GM19351 (cell line): ENCODE measurements at regions not wholly inside any gene's neighbourhood (a gene's known extent, or its start where the extent isn't known, plus 50 kb on each side); places are given as distances from the start of the nearest gene placed in this dataset.

ENCODE experiments used
- ATAC-seq: cut with Tn5 transposase; IDR thresholded peaks from one replicate; pipeline ENCODE4 v1.9.1; 2021; ENCODE audit warnings: mild to moderate bottlenecking, moderate library complexity; ENCODE audit not compliant: unreplicated experiment

DNA sequence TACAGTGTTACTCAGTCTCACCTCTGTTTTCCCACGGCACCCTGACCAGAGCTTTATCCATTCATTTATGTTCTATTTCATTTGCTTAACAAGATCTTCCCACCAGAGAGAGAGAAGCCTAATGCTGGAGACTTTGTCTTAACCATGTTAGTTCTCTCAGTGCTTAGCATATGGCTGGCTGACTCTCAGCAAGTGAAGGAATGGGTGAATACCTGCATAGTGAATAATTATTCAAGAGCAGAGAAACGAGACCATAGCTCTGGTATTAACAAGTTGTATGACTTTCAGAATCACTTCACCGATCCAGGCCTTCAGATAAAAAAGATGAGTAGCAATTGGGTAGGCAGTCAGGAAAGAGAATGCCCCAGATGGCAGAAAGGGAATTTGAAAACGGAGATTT lies 686.3 kb downstream of the LIG4 start:
- no peak for ATAC-seq

DNA sequence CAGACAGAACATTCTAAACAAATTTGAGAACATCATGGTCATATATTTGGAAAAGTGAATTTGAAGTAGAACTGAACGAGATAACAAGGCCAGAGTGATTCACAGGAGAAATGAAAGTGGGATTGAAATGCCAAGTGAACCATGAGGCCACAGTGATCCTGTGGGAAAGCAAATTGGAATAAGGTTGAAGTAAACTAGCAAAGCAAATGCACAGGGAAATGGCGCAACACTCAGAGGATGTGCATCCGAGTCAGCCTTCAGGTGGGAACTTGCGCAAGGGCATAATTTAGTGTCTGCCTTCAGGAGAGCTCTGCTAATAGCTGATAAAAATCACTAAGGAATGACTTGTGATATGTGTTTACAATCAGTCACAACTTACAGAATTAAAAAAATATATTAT lies 696.6 kb downstream of the LIG4 start:
- no peak for ATAC-seq

DNA sequence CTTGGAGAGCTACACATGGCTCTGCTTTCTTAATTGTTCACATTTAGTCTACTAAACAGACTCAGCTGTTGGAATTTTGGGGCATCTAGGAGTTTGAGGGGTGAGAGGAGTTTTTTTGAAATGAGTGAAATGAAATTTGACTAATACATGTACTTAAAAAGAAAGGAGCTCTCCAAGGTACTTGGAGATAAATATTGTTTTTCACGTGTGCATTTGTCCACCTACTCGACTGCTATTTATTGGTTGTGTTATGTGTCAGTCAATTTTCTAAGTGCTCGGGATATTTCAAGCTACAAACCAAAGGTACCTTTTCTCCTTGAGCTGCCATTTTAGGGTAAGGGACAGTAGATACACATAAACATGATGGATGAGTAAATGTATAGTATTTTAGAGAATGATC lies 697.0 kb downstream of the LIG4 start:
- ATAC-seq = no peak

DNA sequence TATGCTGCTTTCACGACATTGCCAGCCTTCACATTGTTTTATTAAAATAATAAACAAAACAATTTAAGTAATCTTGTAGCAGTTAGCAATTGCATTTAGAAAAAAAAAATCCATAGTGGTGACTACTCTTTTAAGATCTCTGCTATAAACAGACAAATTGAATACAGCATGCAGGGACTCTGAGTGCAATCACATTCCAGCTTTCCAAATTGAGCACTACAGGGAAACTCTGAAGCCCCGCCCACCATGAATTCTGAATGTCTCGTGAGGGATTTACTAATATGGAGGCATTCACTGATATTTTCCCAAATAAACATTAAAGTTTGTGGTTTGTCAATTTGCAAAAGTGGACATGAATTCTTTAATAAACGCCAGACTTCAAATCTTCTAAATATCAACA lies 698.8 kb downstream of the LIG4 start:
- no peak for ATAC-seq

DNA sequence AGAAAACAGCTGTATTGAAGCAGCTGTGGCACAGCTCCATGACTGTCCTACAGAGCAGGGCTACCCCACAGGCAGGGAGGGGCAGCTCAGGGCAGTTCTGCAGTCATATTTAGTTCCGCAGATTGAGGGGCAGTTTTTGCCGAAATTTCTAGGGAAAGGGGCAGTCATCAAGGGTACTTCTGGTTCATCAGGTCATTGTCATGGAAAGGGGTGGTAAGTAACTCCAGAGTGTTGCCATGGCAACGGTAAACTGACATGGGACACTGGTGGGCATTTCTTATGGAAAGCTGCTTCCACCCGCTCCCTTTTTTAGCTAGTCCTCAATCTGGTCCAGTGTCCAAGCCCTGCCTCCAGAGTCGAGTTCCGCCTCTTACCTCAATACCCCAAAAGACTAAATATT lies 702.8 kb downstream of the LIG4 start:
- no peak for ATAC-seq

DNA sequence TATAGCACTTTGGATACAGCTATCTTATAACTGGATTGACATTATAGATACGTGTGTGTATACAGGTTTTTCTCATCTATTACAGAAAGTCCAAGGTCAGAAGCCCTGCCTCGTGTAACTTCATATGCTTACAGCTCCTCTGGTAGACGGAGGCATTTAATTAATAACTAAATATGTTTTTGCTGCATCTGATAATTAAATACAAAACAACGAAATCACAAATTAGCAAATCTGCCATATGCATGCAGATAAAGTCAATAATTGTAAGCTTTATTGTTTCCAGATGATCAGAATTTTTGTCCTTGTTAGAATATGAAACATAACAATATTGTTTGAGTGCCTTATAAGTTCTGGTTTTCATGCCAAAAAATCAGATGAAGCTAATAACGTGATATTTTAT lies 717.7 kb downstream of the LIG4 start:
- ATAC-seq = no peak

DNA sequence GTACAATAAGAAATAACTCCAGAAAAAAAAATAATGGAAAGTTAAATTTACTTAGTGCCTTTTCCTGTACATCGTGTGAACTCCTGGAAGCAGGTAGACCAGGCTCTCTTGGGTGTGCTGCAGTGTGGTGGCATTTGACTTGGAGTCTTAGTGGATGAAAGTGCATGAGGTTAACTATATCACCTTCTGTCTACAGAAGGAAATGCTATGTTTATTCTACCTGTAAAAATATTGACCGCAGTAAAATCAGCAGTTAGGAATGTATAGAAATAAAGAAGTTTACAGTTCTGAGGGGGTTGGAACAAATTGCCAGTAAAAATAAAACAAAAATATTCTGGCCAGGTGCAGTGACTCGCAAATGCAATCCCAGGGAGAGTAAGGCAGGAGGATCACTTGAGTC lies 722.1 kb downstream of the LIG4 start:
- ATAC-seq = no peak

DNA sequence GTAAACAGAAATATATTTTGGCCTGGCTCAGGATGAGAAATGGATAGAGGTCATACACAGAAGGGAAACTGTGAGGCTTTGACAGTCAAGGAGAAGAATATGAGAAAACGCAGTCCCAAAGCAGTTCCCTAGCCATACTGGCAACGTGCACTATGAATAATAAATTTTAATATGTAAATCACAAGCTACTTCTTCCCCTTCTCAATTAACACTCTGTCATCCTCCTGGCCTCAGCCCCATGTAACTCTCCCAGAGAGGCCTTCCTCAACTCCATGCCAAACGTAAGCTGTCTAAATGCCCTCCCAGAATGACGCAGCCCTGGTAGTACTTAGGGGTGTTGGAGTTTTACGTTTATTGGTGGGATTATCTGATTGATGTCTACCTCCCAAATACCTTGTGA lies 732.6 kb downstream of the LIG4 start:
- no peak for ATAC-seq

DNA sequence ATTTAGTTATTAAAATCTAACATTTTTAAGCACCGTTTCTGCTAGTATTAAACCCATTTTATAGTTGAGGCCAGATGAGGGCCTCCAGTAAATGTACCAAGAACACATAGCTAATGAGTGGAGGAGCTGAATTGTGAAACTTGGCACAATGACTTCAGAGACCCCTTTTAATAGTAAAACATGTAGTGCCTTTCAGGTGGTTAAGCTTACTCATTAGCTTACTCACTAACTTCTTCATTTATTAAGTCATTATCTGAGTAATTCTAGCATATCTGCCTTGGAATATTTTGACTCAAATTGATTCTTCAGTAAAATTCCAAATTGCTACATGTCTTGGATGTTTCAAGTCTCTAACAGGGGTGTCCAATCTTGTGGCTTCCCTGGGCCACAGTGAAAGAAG lies 735.2 kb downstream of the LIG4 start:
- ATAC-seq = no peak

DNA sequence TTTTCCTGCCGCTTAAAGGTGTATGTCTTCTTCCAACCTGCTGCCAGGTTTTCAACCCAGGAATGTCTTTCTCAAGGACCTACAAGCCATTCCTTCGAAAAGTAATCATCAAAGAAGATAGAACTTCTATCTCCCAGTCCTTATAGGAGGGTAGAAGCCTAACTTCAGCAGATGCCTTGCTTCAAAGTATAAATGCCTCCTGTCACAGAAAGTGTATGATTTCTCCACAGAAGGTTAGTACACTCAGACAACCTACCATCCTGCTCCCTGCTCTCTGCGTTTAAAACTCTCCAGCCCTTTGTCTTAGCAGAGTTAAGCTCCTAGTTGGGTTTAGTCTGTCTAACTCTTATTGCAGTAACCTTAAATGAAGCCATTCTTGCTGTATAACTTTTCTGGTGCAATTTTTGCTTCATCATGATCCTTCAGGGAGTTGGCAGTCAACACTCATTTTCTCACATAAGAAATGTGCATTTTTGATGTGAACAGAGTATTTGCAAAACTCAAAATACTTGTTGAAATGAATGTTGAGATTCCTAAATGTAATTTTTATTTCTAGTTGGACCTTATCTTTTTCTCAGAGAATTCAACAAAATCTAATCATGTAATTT lies 737.5 kb downstream of the LIG4 start:
- ATAC-seq = no peak

DNA sequence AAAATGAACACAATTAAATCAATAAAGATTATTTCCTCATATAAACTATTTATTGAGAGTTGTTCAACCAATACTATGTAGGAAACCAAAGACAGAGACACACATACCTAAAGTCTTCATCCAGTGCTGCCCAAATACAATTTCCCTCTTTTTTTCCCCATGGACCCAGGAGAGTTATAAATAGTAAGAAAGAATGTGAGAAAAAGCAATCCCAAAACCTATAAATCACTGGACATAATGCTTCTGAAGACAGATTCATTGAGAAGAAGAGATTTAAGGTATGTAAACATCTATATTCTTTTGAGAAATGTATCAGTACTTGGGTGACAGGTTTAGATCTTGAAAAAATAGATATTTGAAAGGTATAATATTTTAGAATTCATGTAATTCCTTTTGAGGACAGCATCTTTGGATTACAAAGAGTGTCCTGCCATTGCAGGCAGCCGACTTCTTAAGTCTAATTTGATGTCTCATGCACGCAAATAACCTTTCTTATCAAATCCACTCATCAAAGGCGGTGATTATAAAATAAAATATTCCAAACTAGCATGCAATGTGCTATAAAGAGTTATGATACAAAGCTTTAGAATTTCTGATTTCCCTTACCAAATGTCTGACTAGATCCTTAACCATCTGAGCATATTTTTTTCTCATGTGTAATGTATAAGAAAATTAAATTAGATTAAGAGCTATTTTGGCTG lies 739.4 kb downstream of the LIG4 start:
- no peak for ATAC-seq

DNA sequence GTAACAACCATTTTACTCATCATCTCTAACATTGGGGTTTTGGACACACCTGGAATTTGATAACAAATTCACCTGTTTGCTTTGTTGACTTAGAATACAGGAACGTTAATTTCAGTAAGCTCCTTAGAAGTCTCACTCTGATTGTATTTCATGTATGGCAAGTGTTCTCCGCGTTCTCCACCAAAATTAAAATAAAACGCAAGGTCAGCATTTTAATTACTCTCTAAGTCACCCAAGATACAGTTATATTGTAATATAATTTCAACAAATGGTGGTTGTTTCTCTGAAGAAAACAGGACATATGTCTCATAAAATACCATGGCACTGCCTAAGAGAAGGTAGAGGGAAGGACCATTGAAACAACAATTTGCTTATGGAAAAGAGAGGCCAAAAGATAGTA lies 742.1 kb downstream of the LIG4 start:
- no peak for ATAC-seq

DNA sequence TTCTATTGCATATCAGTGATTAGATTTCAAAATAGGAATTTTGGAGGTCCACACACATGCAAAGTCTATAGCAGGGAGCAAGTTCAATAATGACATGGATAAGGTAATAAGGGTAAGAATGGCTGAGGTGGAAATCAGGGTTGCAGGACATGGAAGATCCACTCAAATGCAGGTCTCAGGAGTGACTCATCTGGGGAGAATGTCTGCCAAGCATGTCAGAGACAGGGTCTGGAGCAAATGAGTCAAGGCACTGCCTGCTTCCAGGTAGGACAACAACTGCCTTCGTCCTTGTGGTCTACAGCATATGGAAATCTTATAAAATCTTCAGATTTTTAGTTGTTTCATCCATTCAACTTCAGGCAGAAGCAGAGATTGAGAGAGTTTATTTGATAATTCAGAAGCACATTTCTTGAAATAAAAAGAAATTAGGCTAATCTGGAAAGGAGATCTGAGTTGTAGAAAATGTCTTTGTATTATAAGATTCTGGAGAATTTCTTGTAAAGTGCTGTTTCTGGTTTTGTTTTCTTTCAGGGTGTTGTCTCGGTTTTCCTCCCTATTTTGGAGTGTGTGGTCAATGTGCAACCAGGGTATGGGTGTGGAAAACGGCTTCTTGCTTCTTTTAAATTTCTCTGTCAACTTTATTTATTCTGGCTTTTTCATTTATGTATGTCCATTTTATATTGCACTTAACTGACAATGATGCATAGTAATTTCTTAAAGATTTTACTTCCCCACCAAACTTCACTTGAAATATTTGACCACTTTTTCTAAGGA lies 748.8 kb downstream of the LIG4 start:
- ATAC-seq = no peak

DNA sequence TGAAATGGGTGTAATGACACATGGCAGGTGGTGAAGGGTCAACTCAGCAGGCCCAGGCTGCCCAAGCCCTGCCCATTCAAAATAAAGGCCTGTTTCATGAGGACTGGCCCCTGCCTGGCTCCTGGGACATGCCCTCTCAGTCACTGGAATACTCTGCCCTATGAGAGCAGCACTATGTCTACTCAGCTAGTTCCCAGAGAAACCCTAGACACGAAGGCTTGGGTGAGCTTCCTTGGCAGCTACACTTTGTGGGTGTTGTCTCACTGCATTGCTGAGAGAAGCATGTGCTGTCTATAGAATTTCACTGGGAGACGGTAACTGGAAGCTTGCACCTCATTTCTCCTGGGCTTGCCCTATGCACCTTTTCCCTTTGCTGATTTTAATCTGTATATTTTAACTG lies 752.8 kb downstream of the LIG4 start:
- no peak for ATAC-seq

DNA sequence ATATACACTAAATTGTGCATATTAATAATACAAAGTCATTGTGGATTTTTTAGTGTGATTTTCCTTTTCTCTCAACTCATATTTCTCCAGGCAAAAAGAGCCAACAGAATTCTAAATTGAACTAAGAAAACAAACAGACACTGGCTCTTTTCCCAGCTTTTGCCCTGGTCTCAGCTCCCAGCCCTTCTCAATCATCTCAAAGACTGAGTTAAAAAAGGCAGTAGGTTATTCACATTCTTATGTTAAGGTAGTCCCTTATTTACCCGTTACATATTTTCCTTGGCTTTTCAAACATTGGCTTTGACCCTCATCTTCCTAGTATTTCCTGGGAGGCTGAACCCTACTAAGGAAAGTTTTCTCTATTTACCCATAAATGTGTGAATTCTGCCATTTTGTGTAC lies 753.6 kb downstream of the LIG4 start:
- ATAC-seq = no peak

DNA sequence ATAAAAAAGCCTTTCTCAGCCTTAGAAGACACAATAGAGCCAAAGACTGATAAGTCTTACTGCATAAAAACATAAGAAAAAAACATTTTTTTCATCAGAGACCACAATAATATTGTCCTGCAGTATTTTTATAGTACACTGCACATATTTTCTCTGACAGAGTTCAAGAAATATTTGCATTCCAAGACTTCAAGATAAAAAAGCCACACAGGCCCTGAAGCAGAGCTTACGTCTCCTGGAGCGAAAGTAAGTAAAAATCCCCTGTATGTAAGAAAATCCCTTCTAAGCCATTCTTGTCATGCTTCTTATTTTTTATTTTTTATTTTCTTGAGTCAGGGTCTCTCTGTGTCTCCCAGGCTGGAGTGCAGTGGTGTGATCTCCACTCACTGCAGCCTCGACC lies 755.9 kb downstream of the LIG4 start:
- no peak for ATAC-seq

DNA sequence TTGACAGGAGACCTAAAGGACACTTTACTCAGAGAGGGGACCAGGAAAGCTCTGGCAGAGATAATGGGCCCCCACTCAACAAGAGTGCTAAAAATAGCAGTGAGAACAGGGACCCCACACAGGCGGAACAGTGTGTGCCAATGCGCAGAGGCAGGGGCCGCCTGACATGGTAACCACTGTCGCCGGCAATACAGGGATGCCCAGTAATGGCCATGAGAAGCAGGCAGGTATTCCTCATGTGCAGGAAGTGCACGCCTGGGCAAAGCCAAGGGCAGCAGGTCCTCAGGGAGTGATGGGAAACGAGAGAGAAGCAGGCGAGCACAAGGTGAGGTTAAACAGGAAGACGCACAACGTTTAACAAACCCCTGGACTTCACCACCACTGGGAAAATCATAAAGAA lies 757.1 kb downstream of the LIG4 start:
- ATAC-seq = no peak

DNA sequence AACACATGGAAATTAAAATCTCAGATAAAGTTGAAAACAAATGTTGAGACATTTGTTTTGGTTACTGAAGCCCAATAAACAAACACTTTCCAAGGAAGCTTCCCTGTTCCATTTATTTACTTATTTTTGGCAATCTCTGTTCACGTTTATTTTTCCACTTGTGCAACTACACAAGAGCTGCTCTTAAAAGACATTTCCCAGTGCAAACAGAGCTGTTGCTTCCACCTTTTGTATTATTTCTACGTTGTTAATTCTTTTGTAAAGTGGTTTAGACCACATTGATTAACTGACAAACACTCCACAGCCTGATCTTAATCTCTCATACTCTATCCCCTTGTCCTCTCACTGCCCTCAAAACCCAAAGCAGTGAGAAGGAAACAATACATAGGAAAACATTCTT lies 757.6 kb downstream of the LIG4 start:
- ATAC-seq = no peak

DNA sequence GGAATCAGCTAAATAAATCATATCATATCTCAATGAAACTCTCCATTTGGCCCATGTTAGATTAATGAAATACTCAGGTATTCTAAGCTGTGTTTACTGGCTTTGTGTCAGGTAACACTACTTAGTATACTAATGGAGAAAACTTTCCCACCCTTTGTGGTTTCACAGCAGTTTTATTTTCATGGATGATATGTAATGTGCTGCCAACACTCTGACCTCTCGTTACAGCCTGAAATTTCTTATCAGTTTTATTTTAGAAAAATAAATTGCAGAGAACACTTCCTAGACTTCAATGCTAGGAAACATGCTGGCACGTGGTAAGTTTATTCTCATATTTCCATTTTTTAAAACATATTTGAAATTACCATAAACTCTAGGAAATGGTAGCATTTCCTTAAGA lies 758.9 kb downstream of the LIG4 start:
- ATAC-seq = no peak

DNA sequence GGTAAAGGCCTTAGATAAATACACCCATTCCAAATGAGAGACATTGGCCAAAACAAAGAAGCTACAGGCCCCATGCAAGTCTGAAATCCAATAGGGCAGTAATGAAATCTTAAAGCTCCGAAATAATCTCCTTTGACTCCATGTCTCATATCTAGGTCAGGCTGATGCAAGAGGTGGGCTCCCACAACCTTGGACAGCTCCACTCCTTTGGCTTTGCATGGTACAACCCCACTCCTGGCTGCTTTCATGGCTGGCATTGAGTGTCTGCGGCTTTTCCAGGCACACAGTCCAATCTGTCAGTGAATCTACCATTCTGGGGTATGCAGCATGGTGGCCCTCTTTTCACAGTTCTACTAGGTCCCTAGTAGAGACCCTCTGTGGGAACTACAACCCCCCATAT lies 762.5 kb downstream of the LIG4 start:
- ATAC-seq = no peak

DNA sequence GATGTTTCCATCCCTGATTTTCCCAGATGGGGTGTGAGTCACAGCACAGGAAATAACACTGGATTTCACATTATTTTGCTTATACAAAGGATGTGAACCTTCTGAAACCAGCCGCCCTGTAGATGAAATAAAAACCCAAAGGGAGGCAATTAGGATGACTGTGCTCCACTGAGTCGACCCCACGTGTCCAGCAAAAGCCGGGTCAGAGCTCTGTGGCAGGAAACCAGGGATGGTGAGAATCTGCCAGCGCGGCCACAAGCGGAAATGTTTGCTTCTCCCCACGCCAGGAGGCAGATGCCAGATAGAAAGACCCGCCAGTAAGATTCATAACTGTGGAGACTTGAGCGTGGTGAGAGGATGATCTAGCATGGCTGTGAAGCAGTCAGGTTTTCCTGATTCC lies 764.4 kb downstream of the LIG4 start:
- no peak for ATAC-seq

DNA sequence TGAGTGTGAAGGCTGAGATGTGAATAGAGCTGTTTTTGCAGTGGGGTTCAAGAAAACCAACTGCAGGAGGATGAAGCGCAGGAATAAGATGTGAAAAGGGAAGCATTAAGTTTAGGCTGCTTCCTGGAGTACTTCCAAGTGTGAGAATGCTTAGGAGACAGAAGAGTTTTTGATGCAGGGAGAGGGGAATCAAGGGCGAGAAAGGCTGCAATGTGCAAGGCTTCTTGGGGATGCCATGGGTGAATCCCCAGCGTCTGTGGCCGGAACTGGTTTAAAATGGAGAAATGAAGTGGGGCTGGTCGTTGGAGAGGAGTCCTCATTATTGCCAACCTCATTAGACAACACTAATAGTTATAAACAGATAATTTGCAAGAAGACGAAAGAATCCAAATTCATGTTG lies 764.9 kb downstream of the LIG4 start:
- ATAC-seq = no peak
